ENCODE measurements at regions not wholly inside any gene's neighbourhood (a gene's known extent, or its start where the extent isn't known, plus 50 kb on each side); places are given as distances from the start of the nearest gene placed in this dataset.

DNA sequence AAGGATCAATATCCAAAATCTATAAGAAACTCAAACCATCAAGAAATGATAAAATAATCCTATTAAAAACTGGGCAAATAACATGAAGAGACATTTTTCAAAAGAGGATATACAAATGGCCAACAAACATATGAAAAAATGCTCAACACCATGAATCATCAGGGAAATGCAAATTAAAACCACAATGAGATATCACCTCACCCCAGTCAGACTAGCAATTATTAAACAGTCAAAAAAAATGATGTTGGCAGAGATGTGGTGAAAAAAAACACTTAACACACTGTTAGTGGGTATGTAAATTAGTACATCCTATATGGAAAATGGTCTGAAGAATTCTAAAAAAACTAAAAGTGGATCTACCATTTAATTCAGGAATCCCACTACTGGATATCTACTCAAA, 379.0 kb upstream of the SOX9 start:
- Histone ChIP-seq H3K4me1 (ENCODE audit: control insufficient read depth in 1 of 2, insufficient read depth in 2 of 2, low read length in 2 of 2) (no peaks in the 10 kb centered on the region), H3K36me3 (ENCODE audit: control insufficient read depth in 1 of 2, insufficient read depth in 2 of 2, low read length in 1 of 2) (no peaks in the 10 kb centered on the region), H3K4me3 (ENCODE audit: low read length in 2 of 2) (no peak overlapping the region), H3K27me3 (ENCODE audit: control insufficient read depth in 1 of 2, insufficient read depth in 2 of 2, low read length in 1 of 2) (no peaks in the 10 kb centered on the region), H3K9me3 (ENCODE audit: control insufficient read depth, low read length) (no peaks in the 10 kb centered on the region), H3K27ac (ENCODE audit: low read depth in 1 of 2, low read length in 2 of 2) (no peak overlapping the region)
- DNase-seq, result no peak
- intact Hi-C loops (cut with DNase I), result no loop called here
- ATAC-seq (ENCODE audit: low FRiP score), result no peak

DNA sequence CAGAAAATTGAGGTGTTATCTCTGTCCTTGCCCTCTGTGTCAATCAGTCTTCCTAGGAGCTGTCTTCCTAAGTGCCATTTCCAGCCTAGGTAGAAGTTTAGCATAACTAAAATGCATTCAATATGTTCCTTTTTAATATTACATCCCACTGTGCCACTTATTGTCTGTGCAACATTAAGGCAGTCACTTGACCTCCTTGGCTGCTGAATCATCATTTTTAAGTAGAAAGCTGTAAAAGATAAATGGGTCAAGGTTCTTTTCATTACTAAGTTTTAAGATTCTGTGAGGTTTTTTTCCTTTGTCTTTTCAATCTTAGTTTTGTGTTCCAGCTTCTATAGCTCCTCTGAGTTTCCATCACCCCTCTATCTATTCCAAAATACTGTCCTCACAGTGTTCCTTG, 371.9 kb upstream of the SOX9 start:
- no peaks in the 10 kb centered on the region for H3K9me3 ChIP-seq (ENCODE audit: control insufficient read depth, low read length)
- H3K36me3 ChIP-seq (ENCODE audit: control insufficient read depth in 1 of 2, insufficient read depth in 2 of 2, low read length in 1 of 2), result no peaks in the 10 kb centered on the region
- H3K4me3 ChIP-seq (ENCODE audit: low read length in 2 of 2), result no peak overlapping the region
- H3K4me1 ChIP-seq (ENCODE audit: control insufficient read depth in 1 of 2, insufficient read depth in 2 of 2, low read length in 2 of 2), result no peaks in the 10 kb centered on the region
- H3K27ac ChIP-seq (ENCODE audit: low read depth in 1 of 2, low read length in 2 of 2), result no peak overlapping the region
- no peak for ATAC-seq (ENCODE audit: low FRiP score)
- DNase-seq, result no peak
- no peaks in the 10 kb centered on the region for H3K27me3 ChIP-seq (ENCODE audit: control insufficient read depth in 1 of 2, insufficient read depth in 2 of 2, low read length in 1 of 2)
- intact Hi-C loops (cut with DNase I), result no loop called here

DNA sequence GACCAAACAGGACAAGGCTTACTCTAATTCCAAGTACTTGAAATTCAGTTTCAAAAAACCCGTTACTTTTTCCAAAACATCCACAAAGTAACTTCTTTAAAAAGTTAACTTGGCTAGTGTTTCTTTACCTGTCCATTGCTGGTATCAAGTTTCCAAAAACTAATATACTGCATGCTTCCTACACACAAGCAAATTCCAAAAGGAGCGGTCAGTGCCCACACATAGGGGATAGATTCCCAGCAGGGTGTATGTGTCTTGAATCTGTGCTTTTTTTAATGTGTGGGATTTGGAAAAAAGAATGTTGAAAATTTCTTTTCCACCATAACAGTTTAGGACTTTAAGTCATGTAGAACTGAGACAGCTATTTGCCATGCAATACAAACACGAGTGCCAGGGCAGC, 367.8 kb upstream of the SOX9 start:
- WGBS, 2 donors, result 57 to 66% methylated on average over 3 of the region's 3 CpGs
- Histone ChIP-seq H3K27ac (ENCODE audit: low read depth in 1 of 2, low read length in 2 of 2) (no peak overlapping the region), H3K4me3 (ENCODE audit: low read length in 2 of 2) (no peak overlapping the region), H3K9me3 (ENCODE audit: control insufficient read depth, low read length) (no peaks in the 10 kb centered on the region), H3K4me1 (ENCODE audit: control insufficient read depth in 1 of 2, insufficient read depth in 2 of 2, low read length in 2 of 2) (no peaks in the 10 kb centered on the region), H3K36me3 (ENCODE audit: control insufficient read depth in 1 of 2, insufficient read depth in 2 of 2, low read length in 1 of 2) (no peaks in the 10 kb centered on the region), H3K27me3 (ENCODE audit: control insufficient read depth in 1 of 2, insufficient read depth in 2 of 2, low read length in 1 of 2) (no peaks in the 10 kb centered on the region)
- DNase-seq, result no peak
- intact Hi-C loops (cut with DNase I), result no loop called here
- no peak for ATAC-seq (ENCODE audit: low FRiP score)

DNA sequence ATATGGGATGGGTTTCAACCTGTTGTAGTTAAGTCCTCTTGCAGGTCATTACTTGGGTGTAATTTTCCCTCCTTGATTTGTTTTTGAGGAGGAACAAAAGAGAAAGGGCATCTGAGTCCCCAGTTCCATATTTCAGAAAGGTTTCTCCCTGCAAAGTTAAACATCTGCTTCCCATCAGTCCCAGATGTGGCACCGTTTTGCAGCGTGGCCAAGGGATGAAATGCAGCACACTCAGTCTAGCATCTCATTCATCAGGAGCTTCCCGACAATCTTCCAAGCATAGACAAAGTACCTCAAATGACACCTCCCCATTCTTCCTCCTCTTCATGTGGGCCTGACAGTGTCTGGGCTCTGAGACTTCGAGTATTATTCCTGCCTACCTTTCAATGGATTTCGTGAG, 363.7 kb upstream of the SOX9 start:
- WGBS, 2 donors, result 33 to 44% methylated on average over 5 of the region's 5 CpGs
- intact Hi-C loops (cut with DNase I), result no loop called here

DNA sequence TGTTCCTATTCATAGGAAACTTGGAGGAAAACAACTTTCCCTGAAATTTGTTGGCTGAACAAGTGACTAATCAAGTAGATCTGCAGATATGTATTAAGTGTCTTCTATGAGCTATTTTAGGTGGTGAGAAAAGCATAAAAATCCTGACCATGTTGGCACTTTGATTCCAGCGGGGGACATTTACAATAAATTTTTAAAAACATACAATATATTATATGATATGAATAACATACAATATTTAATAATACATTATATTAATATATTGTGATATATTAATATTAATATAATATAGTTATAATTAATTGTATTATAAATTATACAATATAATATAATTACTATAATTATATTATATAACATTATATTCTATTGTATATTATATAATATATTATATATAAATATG, 362.9 kb upstream of the SOX9 start:
- WGBS, 2 donors, result 91 to 93% methylated on average over 1 of the region's 1 CpG
- ATAC-seq (ENCODE audit: low FRiP score) (no peak), DNase-seq (no peak)
- Histone ChIP-seq H3K36me3 (ENCODE audit: control insufficient read depth in 1 of 2, insufficient read depth in 2 of 2, low read length in 1 of 2) (no peaks in the 10 kb centered on the region), H3K27ac (ENCODE audit: low read depth in 1 of 2, low read length in 2 of 2) (no peak overlapping the region), H3K4me1 (ENCODE audit: control insufficient read depth in 1 of 2, insufficient read depth in 2 of 2, low read length in 2 of 2) (no peaks in the 10 kb centered on the region), H3K27me3 (ENCODE audit: control insufficient read depth in 1 of 2, insufficient read depth in 2 of 2, low read length in 1 of 2) (no peaks in the 10 kb centered on the region), H3K4me3 (ENCODE audit: low read length in 2 of 2) (no peak overlapping the region), H3K9me3 (ENCODE audit: control insufficient read depth, low read length) (no peaks in the 10 kb centered on the region)
- intact Hi-C loops (cut with DNase I), result no loop called here

More for the DNA sequence above, 363.7 kb upstream of the SOX9 start:
- Histone ChIP-seq H3K9me3 (ENCODE audit: control insufficient read depth, low read length) (no peaks in the 10 kb centered on the region), H3K4me1 (ENCODE audit: control insufficient read depth in 1 of 2, insufficient read depth in 2 of 2, low read length in 2 of 2) (no peaks in the 10 kb centered on the region), H3K27ac (ENCODE audit: low read depth in 1 of 2, low read length in 2 of 2) (no peak overlapping the region), H3K27me3 (ENCODE audit: control insufficient read depth in 1 of 2, insufficient read depth in 2 of 2, low read length in 1 of 2) (no peaks in the 10 kb centered on the region), H3K36me3 (ENCODE audit: control insufficient read depth in 1 of 2, insufficient read depth in 2 of 2, low read length in 1 of 2) (no peaks in the 10 kb centered on the region), H3K4me3 (ENCODE audit: low read length in 2 of 2) (no peak overlapping the region)
- ATAC-seq (ENCODE audit: low FRiP score) (no peak), DNase-seq (no peak)

DNA sequence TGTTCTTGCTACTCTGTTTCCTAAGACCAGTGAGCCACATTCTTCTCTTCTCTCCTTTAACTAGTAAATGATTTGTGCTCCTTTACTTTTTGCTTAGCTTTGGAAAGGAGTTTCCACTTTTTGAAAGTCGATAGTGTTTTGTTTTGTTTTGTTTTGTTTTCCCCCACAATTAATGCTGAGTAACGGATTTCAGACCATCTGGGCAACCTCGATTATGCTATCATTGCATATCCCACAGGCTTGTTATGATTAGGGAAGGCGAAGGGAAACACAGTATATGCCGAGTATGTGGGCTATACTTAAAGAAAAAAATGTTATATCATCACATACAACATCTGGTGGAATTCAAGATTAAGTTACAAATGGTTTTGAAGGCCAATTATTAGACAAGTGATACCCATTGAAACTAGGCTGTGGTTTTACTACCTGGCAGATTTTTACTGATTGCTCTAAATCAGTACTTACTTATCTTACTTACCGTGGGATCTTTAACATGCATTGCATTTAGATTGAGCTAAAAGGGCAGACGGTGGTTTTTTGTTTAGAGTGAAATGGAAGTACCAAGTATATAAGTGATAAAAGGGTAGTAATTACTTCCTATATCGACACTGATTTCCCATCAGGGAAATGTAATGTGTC, 361.3 kb upstream of the SOX9 start:
- intact Hi-C loops (cut with DNase I), result no loop called here
- ATAC-seq (ENCODE audit: low FRiP score) (no peak), DNase-seq (no peak)
- WGBS, 2 donors, result 50 to 52% methylated on average over 8 of the region's 8 CpGs
- Histone ChIP-seq H3K27me3 (ENCODE audit: control insufficient read depth in 1 of 2, insufficient read depth in 2 of 2, low read length in 1 of 2) (no peaks in the 10 kb centered on the region), H3K9me3 (ENCODE audit: control insufficient read depth, low read length) (no peaks in the 10 kb centered on the region), H3K4me1 (ENCODE audit: control insufficient read depth in 1 of 2, insufficient read depth in 2 of 2, low read length in 2 of 2) (no peaks in the 10 kb centered on the region), H3K36me3 (ENCODE audit: control insufficient read depth in 1 of 2, insufficient read depth in 2 of 2, low read length in 1 of 2) (no peaks in the 10 kb centered on the region), H3K27ac (ENCODE audit: low read depth in 1 of 2, low read length in 2 of 2) (no peak overlapping the region), H3K4me3 (ENCODE audit: low read length in 2 of 2) (no peak overlapping the region)

DNA sequence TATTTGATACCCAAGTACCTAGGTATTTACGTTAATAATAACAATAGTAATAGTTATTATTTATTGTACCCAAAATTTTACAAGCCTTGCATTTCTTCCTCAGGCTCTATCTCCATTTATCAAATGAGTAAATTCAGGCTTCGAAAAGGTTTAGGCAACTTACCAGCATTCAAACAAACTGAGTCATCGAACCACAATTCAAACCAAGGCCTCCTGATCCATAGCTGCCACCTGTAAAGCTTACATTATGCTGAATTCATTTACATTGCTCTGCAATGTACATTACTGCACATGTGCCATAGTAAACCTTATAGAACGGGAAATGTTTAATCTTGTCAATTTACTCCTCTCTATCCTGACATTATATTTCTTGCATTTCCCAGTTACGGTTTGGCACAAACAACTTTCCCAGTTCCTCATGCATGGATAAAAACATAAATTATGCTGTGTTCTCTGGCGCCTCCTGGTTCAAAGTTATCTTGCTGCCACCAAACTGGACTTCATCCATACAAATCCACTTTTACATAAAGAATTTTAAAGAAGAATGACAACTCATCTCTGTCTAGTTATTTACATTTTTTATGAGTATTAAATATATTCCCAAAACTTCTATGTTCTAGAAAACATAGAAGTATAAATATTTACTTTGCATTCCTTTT, 360.6 kb upstream of the SOX9 start:
- Histone ChIP-seq H3K9me3 (ENCODE audit: control insufficient read depth, low read length) (no peaks in the 10 kb centered on the region), H3K36me3 (ENCODE audit: control insufficient read depth in 1 of 2, insufficient read depth in 2 of 2, low read length in 1 of 2) (no peaks in the 10 kb centered on the region), H3K4me3 (ENCODE audit: low read length in 2 of 2) (no peak overlapping the region), H3K4me1 (ENCODE audit: control insufficient read depth in 1 of 2, insufficient read depth in 2 of 2, low read length in 2 of 2) (no peaks in the 10 kb centered on the region), H3K27me3 (ENCODE audit: control insufficient read depth in 1 of 2, insufficient read depth in 2 of 2, low read length in 1 of 2) (no peaks in the 10 kb centered on the region), H3K27ac (ENCODE audit: low read depth in 1 of 2, low read length in 2 of 2) (no peak overlapping the region)
- ATAC-seq (ENCODE audit: low FRiP score), result no peak
- intact Hi-C loops (cut with DNase I), result no loop called here
- no peak for DNase-seq
- WGBS, 2 donors, result 58 to 65% methylated on average over 6 of the region's 6 CpGs

DNA sequence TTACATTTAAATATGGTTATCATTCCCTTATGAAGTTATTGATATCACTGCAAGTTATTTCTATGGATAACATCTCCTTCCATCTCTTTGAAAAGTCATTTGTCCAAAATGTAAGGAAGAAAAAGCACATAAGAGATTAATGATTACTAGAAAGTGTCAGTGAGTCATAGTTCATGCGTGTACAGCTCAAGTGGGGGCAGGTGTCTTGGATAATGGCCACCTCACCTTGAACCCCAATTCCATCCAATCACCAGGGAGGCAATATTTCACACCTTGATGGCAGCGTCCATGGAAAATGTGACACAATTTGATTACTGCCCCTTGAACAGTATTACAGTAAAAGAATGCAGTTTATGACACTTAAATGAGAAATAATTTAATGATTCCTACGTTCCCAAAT, 358.3 kb upstream of the SOX9 start:
- Histone ChIP-seq H3K4me1 (ENCODE audit: control insufficient read depth in 1 of 2, insufficient read depth in 2 of 2, low read length in 2 of 2) (no peaks in the 10 kb centered on the region), H3K4me3 (ENCODE audit: low read length in 2 of 2) (no peak overlapping the region), H3K27me3 (ENCODE audit: control insufficient read depth in 1 of 2, insufficient read depth in 2 of 2, low read length in 1 of 2) (peaks cover 0 to 3% of the 10 kb centered on the region in 2 donors), H3K9me3 (ENCODE audit: control insufficient read depth, low read length) (no peaks in the 10 kb centered on the region), H3K27ac (ENCODE audit: low read depth in 1 of 2, low read length in 2 of 2) (no peak overlapping the region), H3K36me3 (ENCODE audit: control insufficient read depth in 1 of 2, insufficient read depth in 2 of 2, low read length in 1 of 2) (no peaks in the 10 kb centered on the region)
- WGBS, 2 donors, result 67 to 68% methylated on average over 3 of the region's 3 CpGs
- ATAC-seq (ENCODE audit: low FRiP score) (no peak), DNase-seq (no peak)
- intact Hi-C loops (cut with DNase I), result no loop called here

DNA sequence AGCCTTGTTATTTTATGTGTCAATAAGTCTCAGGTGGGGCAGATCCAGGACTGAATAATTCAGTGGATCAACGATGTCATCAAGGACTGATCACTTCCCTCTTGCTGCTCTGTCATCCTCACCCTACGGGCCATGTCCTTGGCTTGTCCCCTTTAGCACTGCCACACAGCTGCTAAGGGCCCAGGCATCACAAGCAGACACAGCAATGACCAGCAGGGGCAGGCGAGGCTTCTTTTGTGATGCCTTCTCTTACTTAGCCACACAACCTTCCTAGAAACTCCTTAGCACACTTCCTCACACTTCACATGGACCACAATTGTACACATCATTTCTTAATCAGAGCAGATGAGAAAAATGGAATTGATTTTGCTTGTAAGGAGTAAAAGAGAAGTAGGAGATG, 356.3 kb upstream of the SOX9 start:
- H3K9me3 ChIP-seq (ENCODE audit: control insufficient read depth, low read length), result no peaks in the 10 kb centered on the region
- WGBS, 2 donors, result 37 to 52% methylated on average over 3 of the region's 3 CpGs
- H3K4me3 ChIP-seq (ENCODE audit: low read length in 2 of 2), result no peak overlapping the region
- no peak overlapping the region for H3K27ac ChIP-seq (ENCODE audit: low read depth in 1 of 2, low read length in 2 of 2)
- ATAC-seq (ENCODE audit: low FRiP score), result no peak
- DNase-seq, result no peak
- no peaks in the 10 kb centered on the region for H3K4me1 ChIP-seq (ENCODE audit: control insufficient read depth in 1 of 2, insufficient read depth in 2 of 2, low read length in 2 of 2)
- H3K36me3 ChIP-seq (ENCODE audit: control insufficient read depth in 1 of 2, insufficient read depth in 2 of 2, low read length in 1 of 2), result no peaks in the 10 kb centered on the region
- intact Hi-C loops (cut with DNase I), result no loop called here
- H3K27me3 ChIP-seq (ENCODE audit: control insufficient read depth in 1 of 2, insufficient read depth in 2 of 2, low read length in 1 of 2), result peaks cover 0 to 3% of the 10 kb centered on the region in 2 donors
